GM23338 (cell line): ENCODE measurements at regions not wholly inside any gene's neighbourhood (a gene's known extent, or its start where the extent isn't known, plus 50 kb on each side); places are given as distances from the start of the nearest gene placed in this dataset.

ENCODE experiments used
- ATAC-seq: fragments of 200-7000 bp; cut with Tn5 transposase; 3 replicates; pipeline ENCODE4 v1.9.1; 2020
- DNase-seq: peaks from one replicate; pipeline ENCODE4 v3.0.0-alpha.2; 2015; ENCODE audit warnings: low spot score
- H2AFZ ChIP-seq: fragments of 200-600 bp; sonication (generic); 2 replicates; pipeline ENCODE4 v1.8.0; 2016; ENCODE audit warnings: antibody characterized with exemption, mild to moderate bottlenecking, moderate library complexity
- H3F3A ChIP-seq: fragments of 200-600 bp; sonication (generic); replicated peaks from 2 replicates; pipeline ENCODE4 v1.8.0; 2017; ENCODE audit warnings: antibody characterized with exemption, mixed run types, low read depth
- H3K27ac ChIP-seq: fragments of 200-600 bp; sonication (generic); 2 replicates; pipeline ENCODE4 v1.6.1; 2016; ENCODE audit warnings: low read depth
- H3K27me3 ChIP-seq: fragments of 200-600 bp; sonication (generic); 2 replicates; pipeline ENCODE4 v1.8.0; 2016; ENCODE audit warnings: mild to moderate bottlenecking, mixed run types, moderate library complexity; ENCODE audit not compliant: insufficient read depth
- H3K36me3 ChIP-seq: fragments of 200-600 bp; sonication (generic); 2 replicates; pipeline ENCODE4 v1.8.0; 2016; ENCODE audit warnings: mild to moderate bottlenecking; ENCODE audit not compliant: insufficient read depth
- H3K4me1 ChIP-seq: fragments of 200-600 bp; sonication (generic); 2 replicates; pipeline ENCODE4 v1.8.0; 2016; ENCODE audit warnings: mild to moderate bottlenecking, moderate library complexity; ENCODE audit not compliant: insufficient read depth
- H3K4me2 ChIP-seq: fragments of 200-600 bp; sonication (generic); 2 replicates; pipeline ENCODE4 v1.7.1; 2017; ENCODE audit warnings: mixed run types
- H3K4me3 ChIP-seq: fragments of 200-600 bp; sonication (generic); 2 replicates; pipeline ENCODE4 v1.6.1; 2016; ENCODE audit warnings: mixed run types
- H3K79me2 ChIP-seq: fragments of 200-600 bp; sonication (generic); replicated peaks from 2 replicates; pipeline ENCODE4 v1.8.0; 2017; ENCODE audit warnings: mild to moderate bottlenecking; ENCODE audit not compliant: insufficient read depth
- H3K9me2 ChIP-seq: fragments of 200-600 bp; sonication (generic); 2 replicates; pipeline ENCODE4 v1.8.0; 2017; ENCODE audit not compliant: insufficient read depth
- H4K20me1 ChIP-seq: fragments of 200-600 bp; sonication (generic); replicated peaks from 2 replicates; pipeline ENCODE4 v1.8.0; 2017; ENCODE audit warnings: mild to moderate bottlenecking; ENCODE audit not compliant: insufficient read depth
- H3K27ac Mint-ChIP-seq: 2 replicates; pipeline ENCODE4 v1.8.0; 2020; ENCODE audit warnings: inconsistent platforms, mild to moderate bottlenecking, moderate library complexity, mixed read lengths
- H3K27me3 Mint-ChIP-seq: 3 replicates; pipeline ENCODE4 v1.8.0; 2022; ENCODE audit warnings: low read depth, mild to moderate bottlenecking, moderate library complexity, mixed read lengths, inconsistent platforms; ENCODE audit not compliant: insufficient read depth, poor library complexity
- H3K36me3 Mint-ChIP-seq: 3 replicates; pipeline ENCODE4 v1.8.0; 2021; ENCODE audit warnings: low read depth, mild to moderate bottlenecking, inconsistent platforms, moderate library complexity, mixed read lengths
- H3K4me1 Mint-ChIP-seq: 3 replicates; pipeline ENCODE4 v1.8.0; 2020; ENCODE audit warnings: mild to moderate bottlenecking, inconsistent platforms, mixed read lengths
- H3K4me3 Mint-ChIP-seq: 3 replicates; pipeline ENCODE4 v1.8.0; 2021; ENCODE audit warnings: moderate library complexity, mild to moderate bottlenecking, inconsistent platforms, mixed read lengths
- H3K9me3 Mint-ChIP-seq: 3 replicates; pipeline ENCODE4 v1.8.0; 2020; ENCODE audit warnings: moderate library complexity, mild to moderate bottlenecking, inconsistent platforms, mixed read lengths
- CREB1 ChIP-seq: fragments of 250-450 bp; sonication (Bioruptor Pico); IDR thresholded peaks from 2 replicates; pipeline ENCODE4 v1.5.0; 2020; ENCODE audit warnings: low read depth, mild to moderate bottlenecking, moderate library complexity
- CTCF ChIP-seq, 2 experiments: fragments of 200-600 bp in 1 of 2; sonication (generic) in 1 of 2; conservative IDR thresholded peaks; 2 replicates each; pipeline versions ENCODE4 v1.5.1 to v1.6.1; 2016 to 2017; ENCODE audit warnings: antibody characterized with exemption in 2 of 2, low read depth in 2 of 2, mild to moderate bottlenecking in 2 of 2, moderate library complexity in 1 of 2
- ETS1 ChIP-seq: IDR thresholded peaks from 2 replicates; pipeline ENCODE4 v1.6.1; 2016; ENCODE audit warnings: antibody characterized with exemption
- EZH2 ChIP-seq: fragments of 200-600 bp; sonication (generic); IDR thresholded peaks from one replicate; pipeline ENCODE4 v1.8.0; 2017; ENCODE audit warnings: antibody characterized with exemption, mild to moderate bottlenecking, low read depth; ENCODE audit not compliant: unreplicated experiment
- EZH2phosphoT487 ChIP-seq: fragments of 200-600 bp; sonication (generic); IDR thresholded peaks from one replicate; pipeline ENCODE4 v1.8.1; 2018; ENCODE audit warnings: antibody characterized with exemption; ENCODE audit not compliant: unreplicated experiment
- JUNB ChIP-seq: IDR thresholded peaks from one replicate; pipeline ENCODE4 v1.6.1; 2016; ENCODE audit warnings: antibody characterized with exemption; ENCODE audit not compliant: unreplicated experiment
- NANOG ChIP-seq: IDR thresholded peaks from 2 replicates; pipeline ENCODE4 v1.6.1; 2016; ENCODE audit warnings: antibody characterized with exemption, borderline replicate concordance
- POLR2AphosphoS5 ChIP-seq: IDR thresholded peaks from 2 replicates; pipeline ENCODE4 v1.6.1; 2016; ENCODE audit warnings: antibody characterized with exemption, low read depth
- REST ChIP-seq: IDR thresholded peaks from one replicate; pipeline ENCODE4 v1.6.1; 2018; ENCODE audit warnings: antibody characterized with exemption; ENCODE audit not compliant: unreplicated experiment
- STAT1 ChIP-seq: IDR thresholded peaks from one replicate; pipeline ENCODE4 v1.6.1; 2016; ENCODE audit warnings: antibody characterized with exemption; ENCODE audit not compliant: unreplicated experiment
- ZNF114 ChIP-seq: fragments of 250-450 bp; sonication (Bioruptor Pico); IDR thresholded peaks from 2 replicates; pipeline ENCODE4 v1.5.0; 2020; ENCODE audit warnings: mild to moderate bottlenecking, moderate library complexity
- ZNF331 ChIP-seq: fragments of 250-450 bp; sonication (Bioruptor Pico); IDR thresholded peaks from 2 replicates; pipeline ENCODE4 v1.5.0; 2020; ENCODE audit warnings: low read depth, mild to moderate bottlenecking, moderate library complexity
- ZNF462 ChIP-seq: fragments of 250-450 bp; sonication (Bioruptor Pico); IDR thresholded peaks from 2 replicates; pipeline ENCODE4 v1.5.0; 2020; ENCODE audit warnings: mild to moderate bottlenecking, moderate library complexity

GRCh38 chr15:39078026-39078425 is 502.9 kb upstream of the THBS1 start:
- DNase-seq, result no peak
- no peaks in the 10 kb centered on the region for H3K36me3 Mint-ChIP-seq
- H2AFZ ChIP-seq, result no peak overlapping the region
- H3K9me3 Mint-ChIP-seq, result no peaks in the 10 kb centered on the region
- no peak for ATAC-seq
- no peak overlapping the region for H3K4me3 ChIP-seq
- no peaks in the 10 kb centered on the region for H3K79me2 ChIP-seq
- H3F3A ChIP-seq, result no peaks in the 10 kb centered on the region
- H3K9me2 ChIP-seq, result no peaks in the 10 kb centered on the region; the same call in 1 of the 2 replicates
- H3K4me1 ChIP-seq, result no peaks in the 10 kb centered on the region
- no peak overlapping the region for H3K27ac Mint-ChIP-seq
- no peak overlapping the region for H3K27ac ChIP-seq
- H3K27me3 ChIP-seq, result no peaks in the 10 kb centered on the region
- H3K4me2 ChIP-seq, result no peak overlapping the region
- H3K27me3 Mint-ChIP-seq, result no peaks in the 10 kb centered on the region
- H3K4me3 Mint-ChIP-seq, result no peak overlapping the region
- H4K20me1 ChIP-seq, result no peaks in the 10 kb centered on the region
- TF ChIP-seq ZNF331 (CRISPR knock-in tag) (no peak), ZNF114 (CRISPR knock-in tag) (no peak), ETS1 (no peak), EZH2phosphoT487 (no peak), REST (no peak), JUNB (no peak), NANOG (no peak), EZH2 (no peak), POLR2AphosphoS5 (no peak), STAT1 (no peak), CREB1 (CRISPR knock-in tag) (no peak), CTCF (conservative IDR thresholded peaks at IDR 0.05; ENCODE audit: low read depth in 2 of 2) (no peak), ZNF462 (CRISPR knock-in tag) (no peak)
- H3K4me1 Mint-ChIP-seq, result no peaks in the 10 kb centered on the region
- H3K36me3 ChIP-seq, result no peaks in the 10 kb centered on the region
